Suppressor macrophage treated with lipopolysaccharide for 1 hour (primary cell): ENCODE measurements at regions not wholly inside any gene's neighbourhood (a gene's known extent, or its start where the extent isn't known, plus 50 kb on each side); places are given as distances from the start of the nearest gene placed in this dataset.
"Not testable (repeated sequence)": the region's sequence is repeated elsewhere in the genome, so short reads cannot be mapped to it uniquely, and the experiment has no call there.

Experiments
- DNase-seq, 3 donors: peaks; one replicate each; pipeline ENCODE4 v3.0.0-alpha.2; 2020 to 2022

DNA sequence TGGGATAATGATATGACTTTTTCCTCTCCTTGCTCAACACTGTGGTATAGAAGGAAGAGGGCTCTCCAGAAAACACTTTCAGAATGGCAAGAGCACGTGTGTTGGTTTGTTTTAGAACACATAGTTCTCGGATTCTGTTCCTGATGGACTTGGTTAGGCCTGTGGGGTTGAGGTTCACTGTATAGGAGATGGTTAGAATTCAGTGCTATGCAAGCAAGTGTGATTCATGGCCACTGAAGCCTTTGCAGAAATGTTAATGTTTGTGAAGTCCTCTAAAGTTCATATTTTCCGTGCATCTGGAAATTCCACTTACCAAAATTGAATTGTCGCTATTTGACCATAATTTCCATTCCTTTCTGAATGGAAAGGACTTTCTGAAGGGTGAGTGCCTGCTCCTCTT lies 233.2 kb upstream of the DDHD1 start:
- no peak for DNase-seq

DNA sequence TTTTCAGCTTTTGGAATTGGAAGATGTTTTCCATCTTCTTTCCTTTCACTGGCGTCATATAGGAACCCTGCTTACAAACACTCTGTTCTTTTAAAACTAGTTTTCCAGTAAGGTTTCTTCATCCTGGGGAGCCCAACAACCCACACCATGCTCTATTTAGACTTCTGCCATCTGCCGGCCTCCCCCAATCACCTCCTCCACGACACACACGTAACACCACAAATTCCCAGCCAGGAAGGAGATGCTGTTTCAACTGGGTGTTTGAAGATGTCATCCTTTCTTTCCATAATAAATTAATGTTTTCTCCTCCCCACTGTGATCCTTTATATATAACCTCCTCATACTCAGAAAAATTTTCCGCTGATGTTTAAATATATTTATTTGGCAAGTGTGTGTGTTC lies 231.4 kb upstream of the DDHD1 start:
- no peak for DNase-seq

DNA sequence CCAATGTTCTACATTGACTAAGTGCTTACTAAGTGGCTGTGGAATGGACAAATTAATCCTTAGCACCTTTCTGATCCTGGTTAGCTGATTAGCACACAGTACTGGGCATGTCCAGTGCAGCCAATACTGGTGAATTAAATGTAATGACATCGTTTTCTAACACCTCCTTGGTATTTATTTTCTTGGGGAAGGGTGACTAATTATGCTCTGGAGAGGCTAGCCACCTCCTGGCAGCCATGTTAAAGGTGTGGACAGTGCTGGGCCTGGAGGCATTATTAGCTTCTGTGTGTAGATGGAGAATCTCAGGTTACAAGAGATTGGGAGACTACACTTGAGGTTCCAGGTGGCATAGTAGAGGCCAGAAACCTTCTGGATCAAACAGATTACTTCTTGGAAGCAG lies 230.9 kb upstream of the DDHD1 start:
- DNase-seq, result no peak

DNA sequence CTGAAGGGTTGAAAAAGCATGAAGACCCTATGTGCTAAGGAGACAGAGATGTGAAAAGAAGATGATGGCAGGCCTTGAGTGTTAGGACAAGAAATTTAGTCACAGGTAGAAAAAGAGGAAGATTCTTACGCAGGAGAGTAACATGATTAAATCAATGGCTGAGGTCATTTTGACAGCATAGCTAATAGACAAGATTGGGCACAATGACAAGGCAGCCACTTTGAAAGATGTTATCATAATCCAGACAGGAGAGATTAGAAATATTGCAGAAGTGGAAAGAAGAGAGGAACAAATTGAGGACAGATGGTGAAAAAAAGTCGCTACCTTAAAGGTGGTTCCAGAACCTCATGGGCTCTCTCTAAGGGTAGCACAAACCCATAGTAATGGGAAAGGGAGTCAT lies 228.8 kb upstream of the DDHD1 start:
- no peak for DNase-seq

DNA sequence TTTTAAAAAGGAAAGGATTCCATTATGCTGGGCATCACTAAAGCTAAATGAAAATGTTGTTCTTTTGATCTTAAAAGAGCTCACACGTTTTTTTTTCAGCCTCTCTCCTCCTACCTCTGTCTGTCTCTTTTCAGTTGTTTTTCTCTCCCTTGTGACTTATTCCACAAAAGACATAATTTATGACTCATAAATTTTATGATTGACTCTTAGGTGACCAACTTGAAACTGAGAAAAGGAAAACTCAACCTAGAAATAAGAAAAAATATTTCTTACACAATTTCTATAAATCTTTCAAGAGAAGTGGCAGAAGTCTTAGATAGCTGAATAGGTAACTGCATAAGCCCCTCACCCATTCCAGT lies 227.7 kb upstream of the DDHD1 start:
- no peak for DNase-seq

DNA sequence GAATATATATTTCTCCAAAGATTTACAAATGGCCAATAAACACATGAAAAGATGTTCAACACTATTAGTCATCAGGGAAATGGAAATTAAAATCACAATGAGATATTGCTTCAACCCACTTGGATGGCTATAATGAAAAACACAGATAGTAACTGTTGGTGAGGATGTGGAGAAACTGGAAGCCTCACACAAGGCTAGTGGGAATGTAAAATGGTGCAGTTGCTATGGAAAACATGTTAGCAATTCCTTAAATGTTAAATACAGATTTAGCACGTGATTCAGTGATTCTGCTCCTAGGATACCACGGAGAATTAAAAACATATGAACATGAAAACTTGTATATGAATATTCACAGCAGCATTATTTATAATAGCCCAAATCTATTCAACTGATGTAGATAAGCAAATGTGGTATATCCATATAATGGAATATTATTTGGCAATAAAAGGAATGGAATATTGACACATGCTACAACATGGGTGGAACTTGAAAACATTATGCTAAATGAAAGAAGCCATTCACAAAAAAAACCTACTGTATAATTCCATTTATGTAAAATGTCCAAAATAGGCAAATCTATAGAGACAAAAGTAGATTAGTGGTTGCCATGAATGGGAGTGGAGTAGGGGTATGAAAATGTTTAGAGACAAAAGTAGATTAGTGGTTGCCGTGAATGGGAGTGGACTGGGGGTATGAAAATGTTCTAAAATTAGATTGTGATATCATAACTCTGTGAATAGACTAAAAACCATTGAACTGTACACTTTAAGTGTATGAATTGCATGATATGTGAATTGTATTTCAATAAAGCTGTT lies 227.1 kb upstream of the DDHD1 start:
- DNase-seq, result no peak

DNA sequence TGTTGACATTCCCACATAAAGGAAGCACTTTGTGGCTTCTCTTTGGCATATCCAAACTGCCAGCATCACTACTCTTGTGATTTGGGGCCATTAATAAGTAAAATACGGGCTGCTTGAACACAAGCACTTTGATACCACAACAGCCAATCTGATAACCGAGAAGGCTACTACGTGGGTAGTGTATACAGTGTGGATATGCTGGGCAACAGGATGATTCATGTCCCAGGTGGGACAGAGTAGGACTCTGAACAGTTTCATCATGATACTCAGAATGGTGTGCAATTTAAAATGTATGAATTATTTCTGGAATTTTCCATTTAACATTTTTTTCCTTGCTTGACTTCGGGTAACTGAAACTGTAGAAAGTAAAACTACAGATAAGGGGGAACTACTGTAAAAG lies 225.0 kb upstream of the DDHD1 start:
- DNase-seq, result no peak

DNA sequence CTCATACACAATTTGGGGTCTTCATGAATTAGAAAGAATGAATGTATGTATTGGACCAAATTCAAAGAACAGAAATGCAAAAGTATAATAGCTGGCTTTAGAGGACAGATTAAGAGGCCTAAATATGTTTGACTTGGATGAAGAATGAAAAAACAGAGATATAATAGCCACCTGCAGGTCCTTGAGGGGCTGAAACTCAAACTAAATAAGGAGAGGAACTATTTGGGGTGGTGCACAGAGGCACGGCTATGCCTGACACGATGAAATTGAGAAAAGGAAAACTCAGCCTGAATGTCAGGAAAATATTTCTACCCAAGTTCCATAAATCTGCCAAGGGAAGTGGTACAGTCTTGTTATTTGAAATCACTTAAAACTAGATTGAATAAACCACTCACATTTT lies 222.9 kb upstream of the DDHD1 start:
- no peak for DNase-seq

DNA sequence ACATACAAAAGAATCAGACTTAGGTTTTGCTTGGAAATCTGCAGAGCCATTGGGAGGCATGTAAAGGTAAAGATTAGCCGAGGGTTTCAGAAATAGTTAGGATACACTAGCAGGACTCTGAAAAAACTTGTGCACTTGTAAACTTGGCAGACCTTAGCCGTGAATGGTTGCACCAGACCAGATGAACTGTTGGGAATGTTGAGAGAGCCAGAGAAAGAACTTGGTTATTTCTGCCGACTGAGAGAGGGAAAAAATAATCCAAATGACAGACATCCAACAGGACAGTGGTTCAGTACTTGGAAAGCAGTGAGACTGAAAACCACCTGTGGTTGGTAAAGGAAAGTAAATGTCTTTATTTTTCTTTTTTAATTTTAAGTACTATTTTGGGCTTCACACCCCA lies 222.5 kb upstream of the DDHD1 start:
- no peak for DNase-seq

DNA sequence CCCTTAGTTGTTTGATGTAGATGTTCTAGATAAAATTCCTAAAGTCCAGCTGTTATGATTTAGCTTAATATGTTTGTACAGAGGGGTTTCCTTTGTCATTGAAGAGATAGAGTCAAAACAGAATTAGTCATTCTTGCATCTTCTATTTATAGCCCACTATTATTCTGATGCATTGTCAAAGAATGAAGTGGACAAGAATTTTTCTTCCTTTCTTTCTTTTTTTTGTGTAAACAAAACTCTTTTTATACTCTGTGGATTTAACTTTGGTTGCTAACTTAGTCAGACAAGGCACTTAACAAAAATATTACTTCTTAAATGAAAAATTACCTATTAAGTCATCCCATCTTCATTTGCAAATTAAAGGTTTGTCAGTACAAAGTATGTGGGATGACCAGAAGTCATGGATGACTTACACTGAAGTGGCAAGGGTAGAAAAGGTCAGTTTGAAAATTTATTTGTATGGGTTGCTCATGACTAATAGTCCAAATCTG lies 215.6 kb upstream of the DDHD1 start:
- no peak for DNase-seq

DNA sequence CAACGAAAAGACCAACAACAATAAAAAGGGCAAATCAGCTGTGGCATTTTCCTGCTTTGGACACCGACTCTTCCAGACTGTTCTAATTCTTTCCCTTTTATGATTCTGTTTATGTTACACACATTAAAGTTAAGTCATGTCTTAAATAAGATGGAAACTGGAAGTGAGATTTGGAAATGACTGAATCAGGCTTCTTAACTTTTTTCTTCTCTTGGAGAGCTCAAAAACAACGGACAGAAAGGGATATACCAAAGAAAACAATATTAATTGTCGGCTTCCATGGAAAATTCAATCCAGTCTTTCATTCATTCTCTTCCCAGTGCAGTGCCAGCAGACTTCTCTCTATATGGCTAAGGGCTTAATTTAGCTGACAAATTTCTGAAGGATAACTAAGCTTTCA lies 214.9 kb upstream of the DDHD1 start:
- no peak for DNase-seq

DNA sequence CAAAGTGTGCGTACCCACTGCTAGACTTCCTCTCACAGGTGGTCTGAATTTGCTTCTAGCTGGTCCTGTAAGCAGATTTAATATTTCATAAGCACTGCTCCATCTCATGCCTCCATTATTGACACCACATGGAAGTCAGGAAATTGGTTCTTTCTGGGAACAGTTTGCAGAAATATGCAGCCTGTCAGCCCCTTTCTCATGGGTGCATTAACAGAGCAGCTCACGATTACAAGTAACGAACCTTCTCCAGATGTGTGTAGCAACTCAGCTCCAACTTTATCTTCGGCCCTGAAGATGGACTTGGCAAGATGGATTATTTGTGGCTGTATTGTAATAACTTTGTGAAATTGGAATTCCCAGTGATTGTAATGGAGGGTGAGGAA lies 214.5 kb upstream of the DDHD1 start:
- DNase-seq, result no peak

DNA sequence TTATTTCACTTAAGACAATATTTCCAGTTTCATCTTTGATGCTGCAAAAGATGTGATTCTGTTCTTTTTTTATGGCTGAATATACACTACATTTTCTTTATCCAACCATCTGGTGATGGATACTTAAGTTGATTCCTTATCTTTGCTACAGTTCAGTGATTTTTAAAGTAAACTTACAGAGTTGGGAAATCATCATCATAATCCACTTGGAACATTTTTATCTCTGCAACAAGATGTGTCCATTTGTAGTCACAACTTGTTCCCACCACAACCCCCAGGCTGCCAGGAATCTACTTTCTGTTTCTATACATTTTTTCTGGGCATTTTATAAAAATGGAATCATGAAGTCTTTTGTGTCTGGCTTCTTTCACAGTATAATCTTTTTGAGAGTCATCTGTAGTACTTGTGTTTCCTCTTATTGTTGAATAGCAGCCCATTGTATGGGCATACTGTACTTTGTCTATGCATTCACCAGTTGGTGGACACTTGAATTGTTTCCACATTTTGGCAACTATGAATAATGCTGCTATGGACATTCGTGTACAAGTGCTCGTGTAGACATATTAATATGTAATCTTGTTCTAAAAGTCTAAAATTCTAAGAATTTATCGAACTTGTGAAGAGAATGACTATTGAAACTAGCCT lies 212.5 kb upstream of the DDHD1 start:
- DNase-seq, result no peak

DNA sequence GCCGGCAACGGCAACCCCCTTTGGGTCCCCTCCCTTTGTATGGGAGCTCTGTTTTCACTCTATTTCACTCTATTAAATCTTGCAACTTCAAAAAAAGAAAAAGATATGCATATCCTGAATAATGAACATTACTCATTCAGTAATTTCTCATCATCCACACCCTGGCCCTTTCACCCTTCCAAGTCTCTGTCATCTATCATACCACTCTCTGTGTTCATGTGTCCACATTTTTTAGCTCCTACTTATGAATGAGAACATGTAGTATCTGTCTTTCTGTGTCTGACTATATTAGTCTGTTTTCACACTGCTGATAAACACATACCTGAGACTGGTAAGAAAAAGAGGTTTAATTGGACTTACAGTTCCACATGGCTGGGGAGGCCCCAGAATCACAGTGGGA lies 209.8 kb upstream of the DDHD1 start:
- not testable (repeated sequence) for DNase-seq

DNA sequence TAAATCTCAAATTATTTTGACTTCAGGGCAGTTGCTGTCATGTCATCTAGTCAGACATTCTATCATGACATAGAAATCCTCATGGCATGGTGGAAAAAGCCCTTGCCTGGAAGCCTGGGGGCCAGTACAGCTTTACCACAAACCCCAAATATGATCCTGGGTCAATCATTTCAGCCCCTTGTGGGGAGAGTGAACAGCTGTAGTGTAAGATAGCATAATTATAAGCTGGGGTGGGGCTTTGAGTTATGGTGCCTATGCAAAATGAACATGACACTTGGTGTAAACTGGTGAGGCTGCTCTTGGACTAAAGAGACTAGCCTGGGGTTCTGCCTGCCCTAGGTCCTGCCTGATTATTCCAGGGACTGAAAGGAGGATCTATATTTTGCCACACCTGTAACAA lies 207.7 kb upstream of the DDHD1 start:
- no peak for DNase-seq

DNA sequence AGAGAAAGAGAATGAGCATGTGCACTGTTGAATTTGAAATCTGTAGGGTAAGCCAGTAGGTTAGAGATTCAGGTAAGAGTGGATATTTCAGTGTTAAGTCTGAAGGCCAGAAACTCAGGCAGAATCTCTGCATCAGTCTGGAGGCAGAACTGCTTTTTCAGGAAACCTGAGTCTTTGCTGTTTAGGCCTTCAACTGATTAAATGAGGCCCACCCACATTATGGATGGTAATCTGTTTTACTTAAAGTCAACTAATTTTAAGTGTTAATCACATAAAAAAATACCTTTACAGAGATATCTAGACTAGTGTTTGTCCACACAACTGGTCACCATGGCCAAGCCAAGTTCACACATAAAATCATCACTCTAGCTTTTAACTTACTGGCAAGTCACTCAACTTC lies 205.0 kb upstream of the DDHD1 start:
- DNase-seq, result no peak

DNA sequence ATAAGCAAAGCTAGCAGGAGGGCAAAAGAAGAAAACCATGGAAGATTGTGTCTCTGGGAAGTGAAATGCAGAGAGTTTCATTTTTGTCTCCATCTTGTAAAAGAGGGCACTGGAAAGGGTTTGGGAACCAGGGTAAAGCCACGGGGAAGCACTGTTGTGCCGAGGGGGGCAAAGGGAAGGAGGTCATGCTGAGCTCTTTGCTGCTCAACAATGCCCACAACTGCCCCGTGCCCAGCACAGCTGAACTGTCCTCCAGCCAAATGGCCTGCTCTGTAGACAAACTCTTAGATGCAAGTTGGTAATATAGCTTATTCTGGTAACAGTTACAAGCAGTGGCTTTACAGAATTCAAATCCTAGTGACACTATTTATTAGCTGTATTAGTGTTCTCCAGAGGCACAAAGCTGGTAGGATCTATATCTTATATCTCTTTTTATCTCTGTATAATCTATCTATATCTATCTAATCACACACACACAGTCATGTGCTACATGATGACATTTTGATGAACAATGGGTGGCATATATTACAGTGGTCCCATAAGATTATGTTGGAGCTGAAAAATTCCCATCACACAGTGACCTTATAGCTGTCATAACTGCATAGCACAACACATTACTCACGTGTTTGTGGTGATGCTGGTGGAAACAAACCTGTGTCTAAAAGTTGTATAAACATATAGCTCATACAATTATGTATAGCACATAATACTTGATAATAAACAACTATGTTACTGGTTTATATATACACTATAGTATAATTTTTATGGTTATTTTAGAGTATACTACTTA lies 203.4 kb upstream of the DDHD1 start:
- no peak for DNase-seq

DNA sequence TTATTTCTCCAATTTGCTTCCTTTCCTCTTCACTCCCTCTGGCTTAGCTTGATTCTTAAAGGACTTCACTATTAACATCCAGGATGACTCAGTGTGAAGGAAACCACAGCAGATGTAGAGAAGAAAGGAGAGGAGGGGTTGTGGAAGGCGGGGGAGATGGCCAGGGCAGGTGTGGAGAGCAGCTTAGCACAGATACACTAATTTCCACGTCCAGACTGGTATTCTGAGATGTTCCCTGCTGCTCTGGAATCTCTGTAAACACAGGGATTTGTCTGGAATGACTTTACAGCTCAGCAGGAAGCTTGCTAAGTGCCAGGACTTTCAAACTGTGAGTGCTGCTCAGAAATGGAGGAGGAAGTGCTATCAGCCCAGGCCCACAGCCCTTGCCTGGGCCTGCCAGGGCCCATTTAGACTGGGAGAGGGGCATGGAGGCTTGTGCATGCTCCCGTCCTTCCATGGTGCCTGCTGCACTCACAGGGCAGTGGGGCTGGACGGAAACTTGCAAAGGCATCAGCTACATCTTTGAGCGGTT lies 202.5 kb upstream of the DDHD1 start:
- DNase-seq, result no peak

DNA sequence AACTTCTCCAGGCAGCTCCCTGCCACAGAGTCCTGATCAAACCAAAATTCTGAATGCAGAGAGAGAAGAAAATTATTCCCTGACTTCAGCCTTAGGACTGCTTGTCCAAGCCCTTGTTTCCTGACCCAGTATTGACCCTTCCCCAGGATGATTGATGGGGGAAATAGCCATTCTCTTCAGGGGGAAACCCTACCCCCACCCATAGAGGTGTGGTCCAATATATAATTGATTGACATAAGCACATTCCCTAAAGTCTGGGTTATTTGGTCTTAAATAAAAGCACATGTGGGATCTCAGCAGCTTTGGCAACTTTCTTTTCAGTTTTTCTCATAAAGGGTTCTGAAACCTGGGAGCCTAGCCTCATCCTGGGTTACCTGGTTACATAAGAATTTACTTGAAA lies 201.2 kb upstream of the DDHD1 start:
- DNase-seq, result no peak

DNA sequence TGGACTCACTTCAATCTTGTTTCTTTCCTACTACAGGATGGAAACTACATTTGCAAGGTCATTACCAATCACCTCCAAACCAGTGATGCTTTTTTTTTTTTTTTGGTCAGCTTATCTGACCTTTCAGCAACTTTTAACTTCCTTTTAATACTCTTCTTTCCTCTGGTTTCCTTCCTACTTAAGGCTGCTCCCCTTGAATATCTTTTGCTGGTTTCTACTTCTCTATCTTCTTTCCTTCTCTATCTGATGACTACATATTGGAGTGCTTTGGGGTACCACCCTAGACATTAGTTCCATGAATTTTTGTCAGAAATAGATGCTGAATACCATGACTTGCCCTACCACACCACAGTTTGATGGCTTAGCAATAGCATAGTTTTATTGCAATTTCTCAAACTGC lies 197.7 kb upstream of the DDHD1 start:
- no peak for DNase-seq

DNA sequence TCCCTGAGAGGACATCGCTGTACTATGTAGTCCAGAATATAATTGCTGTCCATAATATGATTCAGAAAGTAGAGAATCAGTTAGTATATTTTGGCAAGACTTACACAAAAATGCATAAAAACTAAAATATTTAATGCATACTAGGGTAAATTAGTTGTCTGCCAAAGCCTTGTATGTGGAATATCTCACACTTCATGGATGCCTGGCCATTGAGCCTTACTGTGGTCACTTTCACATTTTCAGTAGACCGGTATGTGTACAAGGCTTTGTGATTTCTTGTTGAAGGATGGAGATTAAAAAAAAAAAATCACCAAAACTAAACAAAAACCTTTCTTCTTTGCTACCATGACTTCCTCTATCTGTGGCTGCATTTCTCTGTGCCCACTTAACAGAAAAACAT lies 197.3 kb upstream of the DDHD1 start:
- no peak for DNase-seq

DNA sequence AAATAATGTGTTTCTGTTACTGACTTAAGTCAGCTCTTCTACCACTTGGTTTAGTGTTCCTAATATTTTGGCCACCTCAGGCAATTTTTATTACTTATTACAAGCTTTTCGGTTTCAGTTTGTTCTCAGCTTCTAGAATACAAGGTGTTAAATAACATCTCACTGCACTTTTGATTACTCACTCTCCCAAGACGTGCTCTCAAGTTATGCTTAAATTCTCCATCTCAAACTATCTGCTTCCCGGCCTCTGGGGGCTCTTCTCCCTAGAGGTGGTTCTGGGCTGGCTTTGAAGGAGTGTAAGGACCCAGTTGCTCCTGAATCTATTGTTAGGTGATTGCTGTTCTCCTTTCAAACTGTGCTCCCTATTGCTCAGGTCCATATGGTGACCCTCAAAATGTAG lies 193.9 kb upstream of the DDHD1 start:
- no peak for DNase-seq

DNA sequence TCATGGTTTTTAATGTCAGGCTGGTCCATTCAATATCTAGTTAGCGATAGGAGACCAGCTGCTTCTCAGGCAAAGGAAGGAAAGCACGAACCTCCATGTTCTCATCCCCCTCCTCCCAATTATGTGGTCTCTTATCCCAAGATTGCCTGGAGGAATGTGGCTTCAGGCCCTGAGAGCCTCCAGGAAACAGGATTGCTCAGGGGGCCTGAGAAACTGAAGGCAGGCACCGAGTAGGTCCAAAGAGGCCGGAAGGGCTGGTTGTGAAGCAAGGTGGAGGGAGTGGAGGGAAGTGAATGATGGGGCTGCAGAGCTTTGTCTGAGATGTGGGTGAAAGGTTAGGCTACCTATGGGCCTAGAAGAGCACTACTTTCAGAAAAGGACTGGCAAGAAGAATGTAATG lies 188.2 kb upstream of the DDHD1 start:
- DNase-seq, result no peak

DNA sequence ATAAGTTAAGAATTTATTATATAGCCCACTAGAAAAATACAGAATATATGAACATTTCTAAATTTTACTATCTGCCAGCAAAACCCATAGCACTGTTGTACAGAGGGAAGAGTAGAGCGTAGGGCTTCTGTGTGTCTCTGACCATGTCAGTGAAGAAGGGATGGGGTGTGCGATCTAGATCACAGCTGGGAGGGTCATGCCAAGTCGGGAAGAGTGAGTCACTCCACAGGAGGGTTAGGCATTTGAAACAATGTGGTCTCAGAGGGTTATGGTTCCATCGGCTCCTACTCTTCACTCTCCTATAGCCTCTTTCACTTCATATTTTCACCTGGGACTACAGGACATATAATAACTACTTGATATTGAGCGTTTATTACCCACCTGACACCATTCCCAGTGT lies 185.1 kb upstream of the DDHD1 start:
- DNase-seq, result no peak
